Right renal pelvis (tissue), 4 donors: ENCODE measurements at regions not wholly inside any gene's neighbourhood (a gene's known extent, or its start where the extent isn't known, plus 50 kb on each side); places are given as distances from the start of the nearest gene placed in this dataset.

ENCODE experiments used
- DNase-seq, 4 donors: peaks; one replicate each; pipeline ENCODE4 v3.0.0-alpha.2; 2013; ENCODE audit warnings: low read depth in 4 of 4, low spot score in 3 of 4, missing footprints in 1 of 4

- DNase-seq, result no peak
Observed at GRCh38 chr20:58020656-58021454, 207.6 kb downstream of the ANKRD60 start.

- DNase-seq, result no peak
Observed at GRCh38 chr20:58019850-58020625, 208.4 kb downstream of the ANKRD60 start.

- DNase-seq, result no peak
Observed at GRCh38 chr20:58019027-58019849, 209.2 kb downstream of the ANKRD60 start.

- no peak for DNase-seq
Observed at GRCh38 chr20:58018590-58018989, 209.9 kb downstream of the ANKRD60 start.

GRCh38 chr20:58017970-58018530 lies 210.4 kb downstream of the ANKRD60 start:
- no peak for DNase-seq

- DNase-seq, result no peak
Observed at GRCh38 chr20:58017231-58017969, 211.1 kb downstream of the ANKRD60 start.

GRCh38 chr20:58016779-58017178 lies 211.7 kb downstream of the ANKRD60 start:
- no peak for DNase-seq

- DNase-seq, result no peak
Observed at GRCh38 chr20:58014628-58015315, 213.7 kb downstream of the ANKRD60 start.

GRCh38 chr20:58012731-58013510 lies 215.5 kb downstream of the ANKRD60 start:
- DNase-seq, result no peak

- DNase-seq, result no peak
Observed at GRCh38 chr20:58011947-58012610, 216.4 kb downstream of the ANKRD60 start.

GRCh38 chr20:58011106-58011946 lies 217.1 kb downstream of the ANKRD60 start:
- no peak for DNase-seq

GRCh38 chr20:58010666-58011065 lies 217.8 kb downstream of the ANKRD60 start:
- DNase-seq, result no peak

- DNase-seq, result no peak
Observed at GRCh38 chr20:58010186-58010585, 218.3 kb downstream of the ANKRD60 start.

- DNase-seq, result no peak
Observed at GRCh38 chr20:58008866-58009265, 219.6 kb downstream of the ANKRD60 start.

- DNase-seq, result no peak
Observed at GRCh38 chr20:58008413-58008812, 220.0 kb downstream of the ANKRD60 start.

- DNase-seq, result no peak
Observed at GRCh38 chr20:58007947-58008346, 220.5 kb downstream of the ANKRD60 start.
